Immature natural killer cell (primary cell): ENCODE measurements at regions not wholly inside any gene's neighbourhood (a gene's known extent, or its start where the extent isn't known, plus 50 kb on each side); places are given as distances from the start of the nearest gene placed in this dataset.
"Not testable (repeated sequence)": the region's sequence is repeated elsewhere in the genome, so short reads cannot be mapped to it uniquely, and the experiment has no call there.

Experiments used
- DNase-seq, 3 donors: peaks; one replicate each; pipeline ENCODE4 v3.0.0; 2022; ENCODE audit warnings: mixed read lengths in 1 of 3
- H3K27ac Mint-ChIP-seq, 6 donors: one replicate each; pipeline ENCODE4 v1.8.0; 2020; ENCODE audit warnings: mixed read lengths in 6 of 6, mild to moderate bottlenecking in 5 of 6, inconsistent platforms in 4 of 6, moderate library complexity in 3 of 6
- H3K27me3 Mint-ChIP-seq, 3 donors: one replicate each; pipeline ENCODE4 v1.8.0; 2020 to 2021; ENCODE audit warnings: low read depth in 3 of 3, mild to moderate bottlenecking in 3 of 3, mixed read lengths in 3 of 3, moderate library complexity in 3 of 3, inconsistent platforms in 1 of 3
- H3K36me3 Mint-ChIP-seq, 3 donors: one replicate each; pipeline ENCODE4 v1.8.0; 2020; ENCODE audit warnings: mixed read lengths in 3 of 3, inconsistent platforms in 2 of 3, mild to moderate bottlenecking in 2 of 3
- H3K4me1 Mint-ChIP-seq, 2 donors: one replicate each; pipeline ENCODE4 v1.8.0; 2020; ENCODE audit warnings: inconsistent platforms in 2 of 2, mild to moderate bottlenecking in 2 of 2, mixed read lengths in 2 of 2, moderate library complexity in 1 of 2
- H3K4me3 Mint-ChIP-seq, 5 donors: one replicate each; pipeline ENCODE4 v1.8.0; 2020; ENCODE audit warnings: mild to moderate bottlenecking in 5 of 5, mixed read lengths in 5 of 5, inconsistent platforms in 3 of 5, moderate library complexity in 3 of 5
- H3K9me3 Mint-ChIP-seq, 6 donors: one replicate each; pipeline ENCODE4 v1.8.0; 2020; ENCODE audit warnings: mild to moderate bottlenecking in 6 of 6, mixed read lengths in 6 of 6, inconsistent platforms in 4 of 6, moderate library complexity in 3 of 6

DNA sequence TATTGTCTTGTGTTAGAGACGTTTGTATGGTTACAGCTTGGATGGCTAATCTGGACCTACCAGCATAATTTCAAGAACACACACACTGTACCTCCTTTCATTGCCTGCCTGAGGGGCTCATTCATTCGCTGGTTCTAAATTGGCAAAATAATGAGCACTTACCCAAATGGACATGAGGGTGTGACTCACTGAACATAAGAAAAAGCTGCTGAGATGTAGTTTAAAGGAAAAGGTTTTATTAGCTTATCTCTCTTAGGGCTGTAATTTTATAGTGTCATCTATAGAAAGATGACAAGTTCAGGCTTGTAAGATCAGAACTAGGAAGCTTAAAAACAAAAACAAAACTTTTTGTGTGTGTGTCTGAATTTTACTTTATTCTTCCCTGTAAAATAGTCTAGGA is 120.7 kb upstream of the WNT7A start:
- Mint-ChIP-seq H3K9me3 (peaks cover 0 to 6% (median 2%) of the 10 kb centered on the region in 6 donors), H3K27me3 (peaks cover under 1 to 5% (median 2%) of the 10 kb centered on the region in 3 donors), H3K36me3 (peaks cover 0 to 5% (median 0%) of the 10 kb centered on the region in 3 donors), H3K4me1 (no peaks in the 10 kb centered on the region), H3K27ac (no peak overlapping the region), H3K4me3 (no peak overlapping the region)
- DNase-seq: no peak

- peaks cover 0 to 7% (median 4%) of the 10 kb centered on the region in 6 donors for H3K9me3 Mint-ChIP-seq
- H3K4me1 Mint-ChIP-seq: no peaks in the 10 kb centered on the region
- peaks cover 0 to 2% (median 1%) of the 10 kb centered on the region in 3 donors for H3K27me3 Mint-ChIP-seq
- H3K36me3 Mint-ChIP-seq: peaks cover 0 to 5% (median 0%) of the 10 kb centered on the region in 3 donors
- DNase-seq: no peak
- no peak overlapping the region for H3K27ac Mint-ChIP-seq
- H3K4me3 Mint-ChIP-seq: no peak overlapping the region
Observed at GRCh38 chr3:13998831-13999230, 119.0 kb upstream of the WNT7A start.

GRCh38 chr3:13995216-13995615 is 115.3 kb upstream of the WNT7A start:
- not testable (repeated sequence) for H3K27me3 Mint-ChIP-seq, H3K4me1 Mint-ChIP-seq, H3K9me3 Mint-ChIP-seq, DNase-seq, H3K27ac Mint-ChIP-seq, H3K36me3 Mint-ChIP-seq, H3K4me3 Mint-ChIP-seq

GRCh38 chr3:13988925-13989324 is 109.1 kb upstream of the WNT7A start:
- H3K4me1 Mint-ChIP-seq, H3K36me3 Mint-ChIP-seq, DNase-seq, H3K27ac Mint-ChIP-seq, H3K27me3 Mint-ChIP-seq, H3K4me3 Mint-ChIP-seq: not testable (repeated sequence)
- peaks cover 4 to 24% (median 11%) of the 10 kb centered on the region in 6 donors for H3K9me3 Mint-ChIP-seq

DNA sequence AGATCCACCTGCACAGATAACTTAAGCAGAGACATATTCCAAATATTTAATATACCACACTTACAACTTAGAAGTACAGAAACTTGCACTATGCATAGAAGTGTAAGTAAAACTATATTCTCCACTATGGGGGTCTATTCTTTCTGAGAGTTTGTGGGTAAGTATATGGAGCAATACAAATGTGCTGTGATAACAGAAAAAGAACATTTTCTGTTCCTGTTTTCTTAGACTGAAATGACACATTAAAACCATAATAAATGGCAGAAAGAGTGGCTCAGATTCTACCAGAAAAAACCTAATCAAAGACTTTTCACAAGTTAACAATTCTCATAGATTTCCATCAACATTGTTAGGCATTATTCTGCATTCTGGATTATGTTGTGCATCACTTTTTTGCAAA is 96.6 kb upstream of the WNT7A start:
- Mint-ChIP-seq H3K36me3 (peaks cover 0 to 6% (median 4%) of the 10 kb centered on the region in 3 donors), H3K27ac (no peak overlapping the region), H3K4me1 (no peaks in the 10 kb centered on the region), H3K4me3 (no peak overlapping the region), H3K27me3 (peaks cover 3 to 14% (median 8%) of the 10 kb centered on the region in 3 donors), H3K9me3 (peaks cover 12 to 34% (median 26%) of the 10 kb centered on the region in 6 donors)
- no peak for DNase-seq

GRCh38 chr3:13975686-13976085 is 95.8 kb upstream of the WNT7A start:
- H3K27me3 Mint-ChIP-seq: peaks cover 2 to 14% (median 8%) of the 10 kb centered on the region in 3 donors
- H3K36me3 Mint-ChIP-seq: peaks cover 0 to 6% (median 4%) of the 10 kb centered on the region in 3 donors
- H3K9me3 Mint-ChIP-seq: peaks cover 13 to 41% (median 27%) of the 10 kb centered on the region in 6 donors

GRCh38 chr3:13972679-13973379 is 93.0 kb upstream of the WNT7A start:
- H3K27ac Mint-ChIP-seq: no peak overlapping the region
- H3K9me3 Mint-ChIP-seq: peaks cover 13 to 42% (median 28%) of the 10 kb centered on the region in 6 donors
- peaks cover 0 to 6% (median 4%) of the 10 kb centered on the region in 3 donors for H3K36me3 Mint-ChIP-seq

More at GRCh38 chr3:13975686-13976085, 95.8 kb upstream of the WNT7A start:
- no peaks in the 10 kb centered on the region for H3K4me1 Mint-ChIP-seq
- H3K27ac Mint-ChIP-seq: no peak overlapping the region
- DNase-seq: no peak
- H3K4me3 Mint-ChIP-seq: no peak overlapping the region

GRCh38 chr3:13966302-13966701 is 86.4 kb upstream of the WNT7A start:
- no peak for DNase-seq
- Mint-ChIP-seq H3K27me3 (peaks cover 0 to 8% (median 3%) of the 10 kb centered on the region in 3 donors), H3K27ac (no peak overlapping the region), H3K36me3 (no peaks in the 10 kb centered on the region), H3K4me3 (no peak overlapping the region), H3K4me1 (no peaks in the 10 kb centered on the region), H3K9me3 (peaks cover 0 to 13% (median 3%) of the 10 kb centered on the region in 6 donors)

More at GRCh38 chr3:13972679-13973379, 93.0 kb upstream of the WNT7A start:
- Mint-ChIP-seq H3K27me3 (peaks cover 0 to 8% (median 7%) of the 10 kb centered on the region in 3 donors), H3K4me1 (no peaks in the 10 kb centered on the region), H3K4me3 (no peak overlapping the region)
- no peak for DNase-seq

- Mint-ChIP-seq H3K27me3 (peaks cover 3 to 10% (median 5%) of the 10 kb centered on the region in 3 donors), H3K27ac (no peak overlapping the region), H3K4me3 (no peak overlapping the region), H3K4me1 (no peaks in the 10 kb centered on the region), H3K36me3 (no peaks in the 10 kb centered on the region), H3K9me3 (peaks cover 0 to 15% (median 0%) of the 10 kb centered on the region in 6 donors)
- DNase-seq: no peak
Observed at GRCh38 chr3:13963137-13963886, 83.4 kb upstream of the WNT7A start.

DNA sequence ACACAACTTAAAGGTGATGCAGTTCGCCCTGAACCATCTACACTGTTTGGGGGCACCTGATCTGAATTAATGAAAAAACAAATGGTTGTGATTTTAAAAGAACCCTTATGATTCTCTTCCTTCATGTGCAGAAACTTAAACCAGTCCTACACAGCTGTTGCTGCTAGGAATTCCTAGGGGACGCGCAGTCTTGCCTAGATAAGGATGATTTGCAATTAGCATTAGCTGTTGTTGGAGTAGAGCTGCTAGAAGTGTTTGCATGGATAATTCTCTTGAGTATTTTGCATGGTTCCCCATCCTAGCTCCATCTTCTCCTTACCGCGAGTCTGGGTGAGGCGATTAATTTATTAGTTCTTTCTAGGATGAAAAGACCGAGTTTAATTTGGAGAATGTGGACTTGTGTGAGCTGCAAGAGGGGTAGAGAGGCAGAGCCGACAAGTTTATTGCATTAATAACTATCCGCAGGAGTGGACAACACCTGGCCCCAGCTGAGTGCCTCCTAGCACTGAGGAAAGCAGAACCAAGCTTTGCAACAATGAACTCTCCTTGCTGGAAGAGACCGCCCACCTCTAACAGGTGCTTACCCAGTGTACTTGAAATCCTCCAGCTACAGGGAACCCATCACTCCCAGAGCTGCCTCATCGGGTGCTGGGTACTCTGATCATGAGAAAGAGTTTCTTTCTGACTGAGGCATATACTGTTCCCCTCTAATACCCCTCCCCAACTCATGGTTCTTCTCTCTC is 75.0 kb upstream of the WNT7A start:
- Mint-ChIP-seq H3K4me3 (no peak overlapping the region), H3K36me3 (no peaks in the 10 kb centered on the region), H3K27ac (no peak overlapping the region), H3K9me3 (peaks cover 0 to 10% (median 0%) of the 10 kb centered on the region in 6 donors), H3K27me3 (peaks cover 0 to 11% (median under 1%) of the 10 kb centered on the region in 3 donors), H3K4me1 (no peaks in the 10 kb centered on the region)
- DNase-seq: no peak

- Mint-ChIP-seq H3K27me3 (peaks cover 0 to 11% (median 0%) of the 10 kb centered on the region in 3 donors), H3K9me3 (peaks cover 0 to 8% (median 0%) of the 10 kb centered on the region in 6 donors), H3K4me1 (no peaks in the 10 kb centered on the region), H3K36me3 (no peaks in the 10 kb centered on the region), H3K4me3 (no peak overlapping the region), H3K27ac (no peak overlapping the region)
- DNase-seq: no peak
Observed at GRCh38 chr3:13954266-13954665, 74.4 kb upstream of the WNT7A start.

DNA sequence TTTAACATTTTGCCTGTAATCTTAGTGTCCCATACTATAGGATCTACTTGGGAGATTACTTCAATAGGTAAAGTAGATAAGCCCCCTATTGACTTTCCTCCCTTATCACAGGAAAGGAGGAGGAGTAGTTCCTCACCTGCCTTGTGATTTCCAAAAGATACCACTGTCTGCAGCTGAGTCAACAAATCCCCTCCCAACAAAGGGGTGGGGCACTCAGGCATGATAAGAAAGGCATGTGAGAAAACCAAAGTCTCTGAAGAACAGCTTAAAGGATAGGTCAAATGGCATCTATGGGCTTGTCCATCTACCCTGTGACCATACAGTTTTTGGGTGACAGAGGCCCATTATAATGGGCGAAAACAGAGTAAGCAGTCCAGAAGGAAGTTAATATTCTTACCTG is 71.3 kb upstream of the WNT7A start:
- no peak overlapping the region for H3K27ac Mint-ChIP-seq
- H3K4me3 Mint-ChIP-seq: no peak overlapping the region

GRCh38 chr3:13950042-13950441 is 70.2 kb upstream of the WNT7A start:
- Mint-ChIP-seq H3K36me3 (peaks cover 0 to 11% (median 4%) of the 10 kb centered on the region in 3 donors), H3K27ac (no peak overlapping the region), H3K4me3 (no peak overlapping the region), H3K9me3 (peaks cover 18 to 23% (median 22%) of the 10 kb centered on the region in 6 donors), H3K27me3 (peaks cover 5 to 19% (median 8%) of the 10 kb centered on the region in 3 donors), H3K4me1 (no peaks in the 10 kb centered on the region)
- no peak for DNase-seq

More for the DNA sequence above, 71.3 kb upstream of the WNT7A start:
- Mint-ChIP-seq H3K4me1 (no peaks in the 10 kb centered on the region), H3K27me3 (peaks cover 0 to 15% (median 3%) of the 10 kb centered on the region in 3 donors), H3K9me3 (peaks cover 11 to 18% (median 14%) of the 10 kb centered on the region in 6 donors), H3K36me3 (peaks cover 0 to 11% (median 4%) of the 10 kb centered on the region in 3 donors)
- no peak for DNase-seq
